Fibroblast of the aortic adventitia (primary cell): ENCODE measurements at regions not wholly inside any gene's neighbourhood (a gene's known extent, or its start where the extent isn't known, plus 50 kb on each side); places are given as distances from the start of the nearest gene placed in this dataset.

Experiments
- DNase-seq: peaks from one replicate; pipeline ENCODE4 v3.0.0-alpha.2; 2010; ENCODE audit warnings: low read depth
- H3K4me3 ChIP-seq: 2 replicates; pipeline ENCODE4 v1.5.1; 2011; ENCODE audit warnings: low read depth, mild to moderate bottlenecking, control low read depth, low read length, moderate library complexity
- CTCF ChIP-seq: IDR thresholded peaks from 2 replicates; pipeline ENCODE4 v1.5.1; 2011; ENCODE audit warnings: mild to moderate bottlenecking, low read length, control low read depth, inconsistent platforms; ENCODE audit not compliant: insufficient read depth

- DNase-seq = no peak
- TF ChIP-seq CTCF = no peak
- H3K4me3 ChIP-seq = no peak overlapping the region
Observed at GRCh38 chr18:1392865-1393734, 488.4 kb downstream of the ADCYAP1 start.

- no peak for DNase-seq
- TF ChIP-seq CTCF = no peak
- no peak overlapping the region for H3K4me3 ChIP-seq
Observed at GRCh38 chr18:1393929-1394328, 489.3 kb downstream of the ADCYAP1 start.

- no peak overlapping the region for H3K4me3 ChIP-seq
- TF ChIP-seq CTCF = no peak
- no peak for DNase-seq
Observed at GRCh38 chr18:1394426-1394825, 489.8 kb downstream of the ADCYAP1 start.

GRCh38 chr18:1394966-1395365, 490.3 kb downstream of the ADCYAP1 start:
- H3K4me3 ChIP-seq = no peak overlapping the region
- TF ChIP-seq CTCF = no peak

GRCh38 chr18:1408376-1408775, 503.7 kb downstream of the ADCYAP1 start:
- no peak overlapping the region for H3K4me3 ChIP-seq
- DNase-seq = no peak
- TF ChIP-seq CTCF = no peak

More at GRCh38 chr18:1394966-1395365, 490.3 kb downstream of the ADCYAP1 start:
- DNase-seq = no peak

- no peak for TF ChIP-seq CTCF
- DNase-seq = no peak
Observed at GRCh38 chr18:1412655-1413322, 508.1 kb downstream of the ADCYAP1 start.

More at GRCh38 chr18:1412655-1413322, 508.1 kb downstream of the ADCYAP1 start:
- no peak overlapping the region for H3K4me3 ChIP-seq
